NB4 (cell line): ENCODE measurements at regions not wholly inside any gene's neighbourhood (a gene's known extent, or its start where the extent isn't known, plus 50 kb on each side); places are given as distances from the start of the nearest gene placed in this dataset.
"Not testable (repeated sequence)": the region's sequence is repeated elsewhere in the genome, so short reads cannot be mapped to it uniquely, and the experiment has no call there.

Source experiments
- DNase-seq: peaks from one replicate; pipeline ENCODE4 v3.0.0; 2010; ENCODE audit warnings: low read depth
- H3K4me3 ChIP-seq: one replicate; pipeline ENCODE4 v1.5.1; 2011; ENCODE audit warnings: mild to moderate bottlenecking, low read depth, low read length, moderate library complexity
- MYC ChIP-seq: IDR thresholded peaks from 2 replicates; pipeline ENCODE4 v1.6.1; 2011; ENCODE audit warnings: low read depth, low read length
- POLR2A ChIP-seq: IDR thresholded peaks from 2 replicates; pipeline ENCODE4 v1.6.1; 2011; ENCODE audit warnings: mild to moderate bottlenecking; ENCODE audit not compliant: insufficient read length; ENCODE audit errors: extremely low read depth
- TF ChIP-seq, protein P1 (sequence below): IDR thresholded peaks from one replicate; pipeline ENCODE4 v1.5.1; 2012; ENCODE audit warnings: low read depth, low read length
- TF ChIP-seq, protein P2 (sequence below): IDR thresholded peaks from 2 replicates; pipeline ENCODE4 v1.6.1; 2011; ENCODE audit warnings: low read depth, low read length

DNA sequence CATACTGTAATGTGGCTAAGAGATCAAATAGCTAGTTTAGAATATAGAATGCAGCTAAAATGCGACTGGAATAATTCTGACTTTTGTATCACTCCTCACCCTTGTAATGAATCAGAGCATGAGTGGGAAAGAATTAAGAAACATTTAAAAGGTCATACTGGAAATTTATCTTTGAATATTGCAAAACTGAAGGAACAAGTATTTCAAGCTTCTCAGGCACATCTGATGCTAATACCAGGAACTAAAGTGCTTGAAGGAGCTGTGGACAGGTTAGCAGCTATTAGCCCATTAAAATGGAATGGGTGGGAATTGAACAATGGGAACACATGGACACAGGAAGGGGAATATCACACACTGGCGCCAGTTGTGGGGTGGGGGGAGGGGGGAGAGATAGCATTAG is 144.2 kb upstream of the ZNF91 start:
- no peak overlapping the region for H3K4me3 ChIP-seq
- no peak for TF ChIP-seq MYC
- no peak for TF ChIP-seq POLR2A
- TF ChIP-seq, protein P1, sequence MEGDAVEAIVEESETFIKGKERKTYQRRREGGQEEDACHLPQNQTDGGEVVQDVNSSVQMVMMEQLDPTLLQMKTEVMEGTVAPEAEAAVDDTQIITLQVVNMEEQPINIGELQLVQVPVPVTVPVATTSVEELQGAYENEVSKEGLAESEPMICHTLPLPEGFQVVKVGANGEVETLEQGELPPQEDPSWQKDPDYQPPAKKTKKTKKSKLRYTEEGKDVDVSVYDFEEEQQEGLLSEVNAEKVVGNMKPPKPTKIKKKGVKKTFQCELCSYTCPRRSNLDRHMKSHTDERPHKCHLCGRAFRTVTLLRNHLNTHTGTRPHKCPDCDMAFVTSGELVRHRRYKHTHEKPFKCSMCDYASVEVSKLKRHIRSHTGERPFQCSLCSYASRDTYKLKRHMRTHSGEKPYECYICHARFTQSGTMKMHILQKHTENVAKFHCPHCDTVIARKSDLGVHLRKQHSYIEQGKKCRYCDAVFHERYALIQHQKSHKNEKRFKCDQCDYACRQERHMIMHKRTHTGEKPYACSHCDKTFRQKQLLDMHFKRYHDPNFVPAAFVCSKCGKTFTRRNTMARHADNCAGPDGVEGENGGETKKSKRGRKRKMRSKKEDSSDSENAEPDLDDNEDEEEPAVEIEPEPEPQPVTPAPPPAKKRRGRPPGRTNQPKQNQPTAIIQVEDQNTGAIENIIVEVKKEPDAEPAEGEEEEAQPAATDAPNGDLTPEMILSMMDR, result no peak
- TF ChIP-seq, protein P2, sequence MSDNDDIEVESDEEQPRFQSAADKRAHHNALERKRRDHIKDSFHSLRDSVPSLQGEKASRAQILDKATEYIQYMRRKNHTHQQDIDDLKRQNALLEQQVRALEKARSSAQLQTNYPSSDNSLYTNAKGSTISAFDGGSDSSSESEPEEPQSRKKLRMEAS, result no peak
- no peak for DNase-seq

DNA sequence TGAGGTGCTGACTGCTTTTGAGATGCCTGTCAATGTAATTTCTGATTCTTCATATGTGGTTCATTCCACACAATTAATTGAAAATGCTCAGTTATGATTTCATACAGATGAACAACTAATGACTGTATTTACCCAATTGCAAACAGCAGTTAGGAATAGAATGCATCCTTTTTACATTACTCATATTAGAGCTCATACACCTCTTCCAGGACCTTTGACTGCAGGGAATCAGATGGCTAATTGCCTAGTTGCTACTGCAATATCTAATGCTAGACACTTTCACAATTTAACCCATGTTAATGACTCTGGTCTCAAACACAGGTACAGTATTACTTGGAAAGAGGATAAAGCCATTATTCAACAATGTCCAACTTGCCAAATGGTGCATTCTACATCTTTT is 141.9 kb upstream of the ZNF91 start:
- not testable (repeated sequence) for H3K4me3 ChIP-seq, DNase-seq

DNA sequence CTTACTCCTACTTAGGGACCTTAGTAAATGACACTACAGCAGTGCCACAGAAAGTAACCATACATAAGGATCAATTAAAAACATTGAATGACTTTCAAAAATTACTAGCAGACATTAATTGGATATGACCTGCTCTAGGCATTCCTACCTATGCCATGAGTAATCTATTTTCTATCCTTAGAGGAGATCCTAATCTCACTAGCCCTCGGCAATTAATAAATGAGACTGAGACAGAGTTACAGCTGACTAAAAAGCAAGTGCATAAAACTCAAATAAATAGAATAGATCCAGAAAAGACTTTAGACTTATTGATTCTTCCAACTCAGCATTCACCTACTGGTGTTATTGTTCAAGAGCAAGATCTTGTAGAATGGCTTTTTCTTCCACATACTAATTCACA is 141.1 kb upstream of the ZNF91 start:
- H3K4me3 ChIP-seq, DNase-seq: not testable (repeated sequence)

DNA sequence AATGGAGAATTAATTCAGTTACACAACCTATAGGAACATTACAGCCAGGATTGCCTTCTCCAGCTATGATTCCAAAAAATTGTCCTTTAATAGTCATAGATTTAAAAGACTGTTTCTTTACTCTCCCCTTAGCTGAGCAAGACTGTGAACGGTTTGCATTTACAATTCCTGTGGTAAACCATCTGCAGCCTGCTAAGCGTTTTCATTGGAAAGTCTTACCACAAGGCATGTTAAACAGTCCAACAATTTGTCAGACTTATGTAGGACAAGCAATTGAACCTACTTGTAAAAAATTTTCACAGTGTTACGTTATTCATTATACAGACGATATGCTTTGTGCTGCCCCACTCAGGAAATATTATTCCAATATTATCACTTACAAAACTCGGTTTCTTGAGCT is 140.6 kb upstream of the ZNF91 start:
- H3K4me3 ChIP-seq, DNase-seq: not testable (repeated sequence)

DNA sequence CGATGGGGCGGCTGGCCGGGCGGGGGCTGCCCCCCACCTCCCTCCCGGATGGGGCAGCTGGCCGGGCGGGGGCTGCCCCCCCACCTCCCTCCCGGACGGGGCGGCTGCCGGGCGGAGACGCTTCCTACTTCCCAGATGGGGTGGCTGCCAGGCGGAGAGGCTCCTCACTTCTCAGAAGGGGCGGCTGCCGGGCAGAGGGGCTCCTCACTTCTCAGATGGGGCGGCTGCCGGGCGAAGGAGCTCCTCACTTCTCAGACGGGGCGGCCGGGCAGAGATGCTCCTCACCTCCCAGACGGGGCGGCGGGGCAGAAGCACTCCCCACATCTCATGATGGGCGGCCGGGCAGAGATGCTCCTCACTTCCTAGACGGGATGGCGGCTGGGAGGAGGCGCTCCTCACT is 138.2 kb upstream of the ZNF91 start:
- not testable (repeated sequence) for DNase-seq, H3K4me3 ChIP-seq

DNA sequence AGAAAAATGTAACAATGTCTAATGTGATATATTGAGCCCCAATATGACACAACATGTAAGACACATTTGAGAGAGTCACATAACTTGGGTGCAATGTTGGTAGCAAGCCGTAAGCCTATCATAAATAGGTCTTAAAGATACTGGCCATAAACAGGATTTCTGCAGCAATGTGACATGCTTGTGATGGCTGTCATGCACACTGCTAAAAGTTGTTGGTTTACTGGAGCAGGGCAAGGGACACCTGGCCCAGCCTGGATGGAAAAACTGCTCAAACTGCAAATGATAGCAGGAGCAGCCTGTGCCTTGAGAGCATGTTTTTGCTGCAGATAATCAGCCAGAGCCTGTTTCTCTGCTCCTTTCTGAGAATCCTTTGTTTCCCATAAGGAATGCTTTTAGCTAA is 136.7 kb upstream of the ZNF91 start:
- DNase-seq, result no peak
- TF ChIP-seq, protein P2, result no peak
- TF ChIP-seq MYC (no peak), POLR2A (no peak)
- TF ChIP-seq, protein P1, result no peak
- H3K4me3 ChIP-seq, result no peak overlapping the region

DNA sequence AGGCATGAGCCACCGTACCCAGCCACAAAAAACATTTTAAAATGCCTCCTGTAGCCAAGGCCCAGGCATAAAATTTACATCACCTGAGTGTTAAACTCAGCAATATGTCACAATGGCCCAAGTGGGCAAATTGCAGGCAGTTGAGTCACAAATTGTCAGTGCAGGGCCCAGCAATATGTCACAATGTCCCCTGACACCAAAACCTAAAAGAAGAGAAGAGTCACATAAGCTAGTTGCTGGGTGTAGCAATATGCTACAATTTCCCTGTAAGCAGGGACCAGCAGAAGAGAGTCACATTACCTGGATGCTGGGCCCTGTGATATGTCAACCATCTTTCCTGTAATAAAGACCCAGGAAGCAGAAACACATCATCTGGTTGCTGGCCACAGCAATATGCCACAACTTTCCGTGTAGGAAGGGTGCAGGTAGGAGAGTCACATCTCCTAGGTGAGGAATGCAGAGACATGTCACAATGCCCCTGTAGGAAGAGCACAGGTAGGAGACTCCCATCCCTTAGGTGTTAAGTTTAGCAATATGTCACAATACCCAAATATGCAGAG is 136.0 kb upstream of the ZNF91 start:
- no peak for DNase-seq
- TF ChIP-seq, protein P2, result no peak
- TF ChIP-seq, protein P1, result no peak
- no peak for TF ChIP-seq POLR2A
- TF ChIP-seq MYC, result no peak
- H3K4me3 ChIP-seq, result no peak overlapping the region

DNA sequence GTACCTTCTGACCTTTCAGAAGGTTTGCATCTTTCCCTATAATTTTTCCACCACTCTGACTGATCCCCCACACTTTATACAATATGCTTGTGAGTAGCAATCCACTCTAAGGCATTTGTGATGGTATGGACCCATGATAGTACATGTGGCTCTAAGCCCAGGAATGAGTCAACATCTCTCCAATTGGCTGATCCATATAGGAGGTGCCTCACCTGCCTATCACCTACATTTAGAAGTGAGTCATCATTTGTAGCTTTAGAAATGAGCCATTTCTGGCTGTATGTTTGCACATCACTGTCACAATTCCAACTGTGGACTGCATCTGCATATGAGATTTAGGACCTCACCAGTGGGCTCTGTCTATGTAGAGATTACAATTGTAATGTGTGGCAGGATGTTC is 133.1 kb upstream of the ZNF91 start:
- DNase-seq, result no peak
- H3K4me3 ChIP-seq, result no peak overlapping the region
- TF ChIP-seq POLR2A, result no peak
- TF ChIP-seq, protein P2, result no peak
- no peak for TF ChIP-seq MYC
- TF ChIP-seq, protein P1, result no peak
